BLaER1 (cell line): ENCODE measurements at regions not wholly inside any gene's neighbourhood (a gene's known extent, or its start where the extent isn't known, plus 50 kb on each side); places are given as distances from the start of the nearest gene placed in this dataset.
A peak's percentile ranks its signal among the peaks of the same experiment; 100 is the strongest.

Experiments used
- H3K27ac ChIP-seq: shearing (Covaris generic); formaldehyde crosslinking; 2 replicates; pipeline ENCODE4 v1.8.1; 2022
- H3K27me3 ChIP-seq: shearing (Covaris generic); formaldehyde crosslinking; 2 replicates; pipeline ENCODE4 v1.8.1; 2022
- H3K36me3 ChIP-seq: shearing (Covaris generic); formaldehyde crosslinking; 2 replicates; pipeline ENCODE4 v1.8.1; 2022
- H3K4me1 ChIP-seq: shearing (Covaris generic); formaldehyde crosslinking; 2 replicates; pipeline ENCODE4 v1.8.1; 2022
- H3K4me2 ChIP-seq: shearing (Covaris generic); formaldehyde crosslinking; 2 replicates; pipeline ENCODE4 v1.8.1; 2022
- H3K4me3 ChIP-seq: shearing (Covaris generic); formaldehyde crosslinking; 2 replicates; pipeline ENCODE4 v1.8.1; 2022
- H3K9ac ChIP-seq: shearing (Covaris generic); formaldehyde crosslinking; 2 replicates; pipeline ENCODE4 v1.8.1; 2022
- H3K9me3 ChIP-seq: shearing (Covaris generic); formaldehyde crosslinking; 2 replicates; pipeline ENCODE4 v1.8.1; 2022
- H4K20me1 ChIP-seq: shearing (Covaris generic); formaldehyde crosslinking; 2 replicates; pipeline ENCODE4 v1.8.1; 2022
- Cebpa-rat ChIP-seq: shearing (Covaris generic); IDR thresholded peaks from 2 replicates; pipeline ENCODE4 v1.8.1; 2022

DNA sequence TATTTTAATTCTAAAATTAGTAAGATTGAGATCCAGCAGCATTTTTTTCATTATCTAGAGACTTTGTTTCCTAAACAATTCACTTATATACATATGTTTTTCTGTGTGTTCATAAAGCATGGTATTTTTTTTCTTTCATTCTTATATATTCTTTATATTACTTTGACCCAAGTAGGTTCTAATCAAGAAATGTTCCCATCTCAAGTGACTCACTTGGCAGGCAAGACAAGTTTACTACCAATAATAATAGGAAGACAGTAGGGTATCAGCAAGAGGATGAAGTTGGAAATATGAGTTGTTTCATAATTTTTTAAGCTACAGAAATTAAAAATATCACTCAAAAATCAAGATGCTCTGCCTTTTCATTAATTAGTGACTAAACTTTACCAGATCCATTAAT, 613.4 kb upstream of the ATP2B1 start:
- Histone ChIP-seq H3K36me3 (no peaks in the 10 kb centered on the region), H3K4me3 (no peak overlapping the region), H3K27me3 (no peaks in the 10 kb centered on the region), H3K9ac (no peak overlapping the region), H3K4me2 (no peak overlapping the region), H3K9me3 (no peaks in the 10 kb centered on the region), H4K20me1 (no peaks in the 10 kb centered on the region), H3K27ac (no peak overlapping the region), H3K4me1 (no peaks in the 10 kb centered on the region)
- no peak for TF ChIP-seq Cebpa-rat

DNA sequence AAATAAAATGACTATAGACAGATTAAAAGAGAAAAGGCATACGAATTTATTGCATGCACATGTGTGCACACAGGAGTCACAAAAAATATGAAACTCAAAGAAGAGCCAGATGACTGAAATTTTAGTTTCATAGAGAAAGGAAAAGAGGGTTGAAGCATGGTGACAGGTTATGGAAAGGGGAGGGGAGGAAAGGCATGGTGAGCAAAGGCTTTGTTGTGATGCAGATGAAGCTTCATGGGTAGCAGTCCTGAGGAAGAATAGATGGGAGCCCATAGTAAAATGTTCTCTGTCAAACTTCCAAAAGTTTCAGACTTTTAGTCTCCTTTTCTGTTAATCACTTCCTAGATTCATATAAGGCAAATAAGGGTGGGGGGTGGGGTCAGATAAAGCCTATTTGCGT, 612.7 kb upstream of the ATP2B1 start:
- no peak overlapping the region for H3K4me3 ChIP-seq
- no peaks in the 10 kb centered on the region for H3K27me3 ChIP-seq
- H3K27ac ChIP-seq = no peak overlapping the region
- no peak for TF ChIP-seq Cebpa-rat
- no peaks in the 10 kb centered on the region for H3K36me3 ChIP-seq
- H4K20me1 ChIP-seq = no peaks in the 10 kb centered on the region
- H3K4me1 ChIP-seq = no peaks in the 10 kb centered on the region
- H3K9me3 ChIP-seq = no peaks in the 10 kb centered on the region
- no peak overlapping the region for H3K4me2 ChIP-seq
- H3K9ac ChIP-seq = no peak overlapping the region

DNA sequence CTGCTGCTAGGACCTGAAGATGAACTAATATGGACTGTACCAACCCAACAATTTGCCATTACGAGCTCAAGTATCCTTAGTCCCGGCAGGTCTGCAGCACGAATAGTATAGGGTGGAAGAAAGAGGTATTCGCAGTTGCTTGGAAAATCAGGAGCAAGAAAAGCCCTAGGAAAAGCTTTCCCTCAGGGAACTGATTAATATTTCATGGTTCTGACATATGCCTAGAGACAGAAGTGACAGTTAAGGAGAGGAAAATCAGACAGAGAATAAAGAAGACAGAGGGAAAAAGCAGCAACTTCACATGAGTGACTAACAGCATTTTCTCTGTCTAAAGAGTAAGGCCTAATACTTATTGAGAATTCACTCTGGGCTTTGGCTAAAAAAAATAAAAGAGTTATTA, 602.9 kb upstream of the ATP2B1 start:
- Histone ChIP-seq H4K20me1 (no peaks in the 10 kb centered on the region), H3K27ac (no peak overlapping the region), H3K9me3 (no peaks in the 10 kb centered on the region), H3K4me2 (no peak overlapping the region), H3K9ac (no peak overlapping the region), H3K4me1 (no peaks in the 10 kb centered on the region), H3K4me3 (no peak overlapping the region), H3K27me3 (no peaks in the 10 kb centered on the region), H3K36me3 (no peaks in the 10 kb centered on the region)
- no peak for TF ChIP-seq Cebpa-rat

DNA sequence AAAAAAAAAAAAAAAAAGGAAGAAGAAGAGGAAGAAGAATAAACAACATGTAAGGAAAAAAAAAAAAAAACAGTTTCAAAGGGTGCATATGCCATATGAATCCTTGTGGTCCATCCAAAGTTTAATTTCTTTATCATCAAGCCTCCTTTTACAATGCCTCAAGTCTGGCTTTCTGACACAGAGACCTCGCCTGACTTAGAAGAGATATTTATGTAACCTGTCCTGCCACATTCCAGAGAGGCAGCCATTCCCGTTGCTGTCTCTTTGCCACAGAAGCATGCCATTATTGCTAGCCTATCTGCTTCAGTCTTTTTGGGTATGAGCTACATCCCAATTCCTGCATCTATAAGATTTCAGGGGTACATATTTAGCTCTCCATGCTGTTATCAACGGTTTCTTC, 596.7 kb upstream of the ATP2B1 start:
- H4K20me1 ChIP-seq = no peaks in the 10 kb centered on the region

DNA sequence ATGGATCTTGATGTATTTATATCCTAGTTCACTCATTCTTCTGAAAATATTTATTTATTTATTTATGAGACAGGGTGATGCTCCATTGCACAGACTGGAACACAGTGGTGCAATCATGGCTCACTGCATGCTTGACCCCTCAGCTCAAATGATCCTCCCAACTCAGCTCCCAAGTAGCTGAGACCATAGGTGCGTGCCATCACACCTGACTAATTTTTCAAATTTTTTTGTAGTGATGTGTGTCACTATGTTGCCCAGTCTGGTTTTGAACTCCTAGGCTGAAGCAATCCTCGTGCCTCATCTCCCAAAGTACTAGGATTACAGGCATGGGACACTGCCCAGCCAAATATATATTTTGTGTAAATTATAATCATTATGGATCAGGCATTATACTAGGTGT, 595.6 kb upstream of the ATP2B1 start:
- H3K27me3 ChIP-seq = no peaks in the 10 kb centered on the region
- peaks cover 12% of the 10 kb centered on the region for H3K4me1 ChIP-seq
- H3K4me3 ChIP-seq = no peak overlapping the region
- H3K9me3 ChIP-seq = no peaks in the 10 kb centered on the region
- no peaks in the 10 kb centered on the region for H3K36me3 ChIP-seq
- no peak overlapping the region for H3K9ac ChIP-seq
- H3K4me2 ChIP-seq = no peak overlapping the region
- no peak overlapping the region for H3K27ac ChIP-seq
- no peak for TF ChIP-seq Cebpa-rat
- no peaks in the 10 kb centered on the region for H4K20me1 ChIP-seq

More for the DNA sequence above, 596.7 kb upstream of the ATP2B1 start:
- Histone ChIP-seq H3K4me1 (peaks cover under 1% of the 10 kb centered on the region; the same call in 1 of the 2 replicates), H3K27ac (no peak overlapping the region), H3K9ac (no peak overlapping the region), H3K9me3 (no peaks in the 10 kb centered on the region), H3K4me3 (no peak overlapping the region), H3K4me2 (no peak overlapping the region), H3K27me3 (no peaks in the 10 kb centered on the region), H3K36me3 (no peaks in the 10 kb centered on the region)
- no peak for TF ChIP-seq Cebpa-rat

DNA sequence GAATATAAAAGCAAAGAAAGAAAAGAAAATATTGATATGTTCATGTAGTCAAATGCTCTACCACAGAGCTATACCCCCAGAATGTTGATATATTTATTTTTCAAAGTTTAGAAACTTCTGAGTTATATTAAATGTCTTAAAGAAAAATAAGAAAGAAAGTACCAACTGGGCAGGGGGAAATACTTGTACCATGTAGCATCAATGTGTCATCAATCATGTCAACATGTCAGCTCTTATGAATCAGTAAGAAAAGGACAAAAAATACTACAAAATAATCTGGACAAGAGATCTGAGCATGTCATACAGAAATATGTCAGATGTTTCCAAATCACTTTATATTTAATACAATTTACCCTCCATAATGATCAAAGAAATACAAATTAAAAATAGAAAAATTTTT, 595.1 kb upstream of the ATP2B1 start:
- no peaks in the 10 kb centered on the region for H3K36me3 ChIP-seq
- no peaks in the 10 kb centered on the region for H4K20me1 ChIP-seq
- no peak overlapping the region for H3K4me2 ChIP-seq
- no peak for TF ChIP-seq Cebpa-rat
- H3K27ac ChIP-seq = no peak overlapping the region
- H3K4me3 ChIP-seq = no peak overlapping the region
- H3K9me3 ChIP-seq = no peaks in the 10 kb centered on the region
- no peak overlapping the region for H3K9ac ChIP-seq
- no peaks in the 10 kb centered on the region for H3K27me3 ChIP-seq
- H3K4me1 ChIP-seq = peaks cover 17% of the 10 kb centered on the region

DNA sequence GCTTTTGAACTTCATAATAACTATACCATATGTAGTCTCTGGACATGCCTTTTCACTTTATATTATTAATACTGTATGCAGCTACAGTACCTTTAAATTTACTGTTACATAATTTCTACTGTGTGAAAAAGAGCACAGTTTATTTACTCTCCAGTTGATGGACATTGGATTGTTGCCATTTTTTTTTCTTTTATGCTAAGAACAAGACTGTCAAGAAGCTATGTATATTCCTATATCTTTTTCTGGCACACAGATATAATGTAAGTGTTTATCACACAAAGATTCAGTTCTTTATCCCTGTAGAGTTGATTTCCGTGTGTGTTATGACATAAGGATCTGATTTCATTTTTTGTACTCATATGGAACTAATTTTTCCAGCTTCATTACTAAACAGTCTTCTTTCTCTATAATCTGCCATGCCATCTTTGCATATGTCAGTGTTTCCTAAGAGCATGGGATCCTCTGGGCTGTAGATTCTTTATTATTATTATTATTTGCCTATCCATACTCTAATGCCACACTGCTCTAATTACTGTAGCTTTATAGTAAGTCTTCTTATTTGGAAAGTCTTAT, 593.0 kb upstream of the ATP2B1 start:
- H3K4me2 ChIP-seq = no peak overlapping the region
- no peaks in the 10 kb centered on the region for H3K36me3 ChIP-seq
- H3K9me3 ChIP-seq = no peaks in the 10 kb centered on the region
- H3K4me1 ChIP-seq = peaks cover 22% of the 10 kb centered on the region
- H3K4me3 ChIP-seq = no peak overlapping the region
- H3K27ac ChIP-seq = no peak overlapping the region
- no peak overlapping the region for H3K9ac ChIP-seq
- H4K20me1 ChIP-seq = no peaks in the 10 kb centered on the region
- no peaks in the 10 kb centered on the region for H3K27me3 ChIP-seq
- no peak for TF ChIP-seq Cebpa-rat

DNA sequence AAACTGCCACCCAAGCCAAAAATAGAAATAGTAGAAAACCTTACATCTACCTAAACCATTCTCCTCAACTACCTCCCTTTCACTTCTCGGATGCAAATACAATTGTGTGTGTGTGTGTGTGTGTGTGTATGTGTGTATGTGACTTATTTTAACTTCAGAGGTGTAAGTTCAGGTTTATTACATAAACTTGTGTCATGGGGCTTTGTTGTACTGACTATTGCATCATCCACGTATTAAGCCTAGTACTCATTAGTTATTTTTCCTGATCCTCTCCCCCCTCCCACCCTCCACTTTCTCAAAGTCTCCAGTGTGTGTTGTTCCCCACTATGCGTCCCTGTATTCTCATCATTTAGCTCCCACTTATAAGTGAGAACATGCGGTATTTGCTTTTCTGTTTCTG, 592.5 kb upstream of the ATP2B1 start:
- Histone ChIP-seq H3K36me3 (no peaks in the 10 kb centered on the region), H3K27me3 (no peaks in the 10 kb centered on the region), H3K27ac (no peak overlapping the region), H3K4me2 (no peak overlapping the region), H3K9ac (no peak overlapping the region), H3K9me3 (no peaks in the 10 kb centered on the region), H3K4me3 (no peak overlapping the region), H3K4me1 (peaks cover 22% of the 10 kb centered on the region), H4K20me1 (no peaks in the 10 kb centered on the region)
- no peak for TF ChIP-seq Cebpa-rat

DNA sequence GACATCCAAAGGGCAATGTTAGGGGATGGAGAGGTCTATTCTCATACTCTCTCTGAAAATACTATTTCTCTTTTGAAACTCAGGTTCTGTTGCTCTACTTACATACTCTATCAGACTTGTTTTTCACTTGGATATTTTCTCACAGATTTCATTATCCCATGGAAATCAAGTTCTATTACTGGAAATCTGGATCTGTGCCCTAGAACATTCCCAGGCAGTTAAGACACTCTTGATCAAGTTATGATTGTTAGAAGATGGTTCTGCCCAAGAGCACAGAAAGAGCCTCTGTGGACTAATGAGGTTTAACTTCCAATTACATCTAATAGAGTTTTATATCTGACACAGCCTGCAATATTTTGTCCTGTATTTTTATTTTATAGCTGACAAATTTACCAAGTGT, 591.0 kb upstream of the ATP2B1 start:
- no peak overlapping the region for H3K9ac ChIP-seq
- H3K4me1 ChIP-seq = peaks cover 22% of the 10 kb centered on the region
- no peak overlapping the region for H3K27ac ChIP-seq
- peak overlapping the region; percentile 65 for H3K4me2 ChIP-seq
- no peaks in the 10 kb centered on the region for H4K20me1 ChIP-seq
- H3K36me3 ChIP-seq = no peaks in the 10 kb centered on the region
- H3K27me3 ChIP-seq = no peaks in the 10 kb centered on the region
- TF ChIP-seq Cebpa-rat = no peak
- no peaks in the 10 kb centered on the region for H3K9me3 ChIP-seq
- H3K4me3 ChIP-seq = no peak overlapping the region

DNA sequence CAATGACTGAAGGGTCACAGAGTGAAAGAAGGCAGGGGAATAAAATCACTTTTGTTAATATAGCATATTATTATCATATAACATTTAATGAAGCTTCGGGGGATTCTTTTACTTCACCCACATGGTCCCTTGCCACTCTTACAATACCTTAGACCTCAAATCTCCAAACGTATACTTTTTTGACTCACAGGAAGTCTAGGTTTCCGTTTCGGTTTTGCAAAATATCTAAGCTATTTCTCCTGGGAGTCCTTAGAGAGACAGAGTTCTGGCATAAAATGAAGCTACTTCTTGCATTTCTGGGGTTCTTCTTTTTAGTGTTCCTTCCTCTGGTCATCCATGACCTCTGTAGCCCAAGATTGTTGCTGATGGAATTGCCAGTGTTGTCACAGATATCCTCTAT, 590.5 kb upstream of the ATP2B1 start:
- no peaks in the 10 kb centered on the region for H3K9me3 ChIP-seq
- no peaks in the 10 kb centered on the region for H3K36me3 ChIP-seq
- H3K4me1 ChIP-seq = peaks cover 22% of the 10 kb centered on the region
- no peak for TF ChIP-seq Cebpa-rat
- H3K27ac ChIP-seq = no peak overlapping the region
- H3K4me2 ChIP-seq = peak overlapping the region; percentile 65
- H3K4me3 ChIP-seq = no peak overlapping the region
- no peaks in the 10 kb centered on the region for H3K27me3 ChIP-seq
- H4K20me1 ChIP-seq = no peaks in the 10 kb centered on the region
- no peak overlapping the region for H3K9ac ChIP-seq
